ENCODE measurements at regions not wholly inside any gene's neighbourhood (a gene's known extent, or its start where the extent isn't known, plus 50 kb on each side); places are given as distances from the start of the nearest gene placed in this dataset.
"Not testable (repeated sequence)": the region's sequence is repeated elsewhere in the genome, so short reads cannot be mapped to it uniquely, and the experiment has no call there.

- DNase-seq; H3K36me3 ChIP-seq (ENCODE audit: control insufficient read depth in 4 of 4, insufficient read depth in 4 of 4, low read length in 3 of 4); H3K4me3 ChIP-seq (ENCODE audit: control insufficient read depth in 1 of 7, extremely low read depth in 1 of 7, insufficient read depth in 4 of 7, low read depth in 2 of 7, low read length in 6 of 7); H3K27ac ChIP-seq (ENCODE audit: insufficient read depth in 1 of 2, low read depth in 1 of 2, low read length in 2 of 2, poor library complexity in 1 of 2, severe bottlenecking in 2 of 2); H3K4me1 ChIP-seq (ENCODE audit: control extremely low read depth in 1 of 4, control insufficient read depth in 4 of 4, insufficient read depth in 4 of 4, low read length in 3 of 4); H3K27me3 ChIP-seq (replicated peaks in 2 of 5; ENCODE audit: control insufficient read depth in 4 of 5, insufficient read depth in 5 of 5, low read length in 4 of 5); CTCF ChIA-PET; H3K9me3 ChIP-seq (ENCODE audit: control extremely low read depth in 1 of 5, control insufficient read depth in 4 of 5, insufficient read depth in 2 of 5, low read depth in 1 of 5, low read length in 4 of 5); POLR2A ChIA-PET: not testable (repeated sequence)
- no CpG with 5 or more reads among the region's 2 CpGs for WGBS (ENCODE audit: insufficient coverage)
Observed at GRCh38 chr9:61628951-61629350, 439.1 kb downstream of the SPATA31A7 start.

GRCh38 chr9:61634192-61634591 is 444.4 kb downstream of the SPATA31A7 start:
- H3K36me3 ChIP-seq (ENCODE audit: control insufficient read depth in 4 of 4, insufficient read depth in 4 of 4, low read length in 3 of 4): no peaks in the 10 kb centered on the region
- DNase-seq: no peak
- ChIA-PET POLR2A (no interaction called here), CTCF (no interaction called here)
- no peak overlapping the region for H3K4me3 ChIP-seq (ENCODE audit: control insufficient read depth in 1 of 7, extremely low read depth in 1 of 7, insufficient read depth in 4 of 7, low read depth in 2 of 7, low read length in 6 of 7)
- H3K27ac ChIP-seq (ENCODE audit: insufficient read depth in 1 of 2, low read depth in 1 of 2, low read length in 2 of 2, poor library complexity in 1 of 2, severe bottlenecking in 2 of 2): no peak overlapping the region
- no peaks in the 10 kb centered on the region for H3K9me3 ChIP-seq (ENCODE audit: control extremely low read depth in 1 of 5, control insufficient read depth in 4 of 5, insufficient read depth in 2 of 5, low read depth in 1 of 5, low read length in 4 of 5)
- no peaks in the 10 kb centered on the region for H3K4me1 ChIP-seq (ENCODE audit: control extremely low read depth in 1 of 4, control insufficient read depth in 4 of 4, insufficient read depth in 4 of 4, low read length in 3 of 4)
- no peaks in the 10 kb centered on the region for H3K27me3 ChIP-seq (replicated peaks in 2 of 5; ENCODE audit: control insufficient read depth in 4 of 5, insufficient read depth in 5 of 5, low read length in 4 of 5)
- WGBS (ENCODE audit: insufficient coverage): 70% methylated on average over 4 of the region's 19 CpGs

GRCh38 chr9:61664232-61664631 is 474.4 kb downstream of the SPATA31A7 start:
- DNase-seq; H3K4me1 ChIP-seq (ENCODE audit: control extremely low read depth in 1 of 4, control insufficient read depth in 4 of 4, insufficient read depth in 4 of 4, low read length in 3 of 4); POLR2A ChIA-PET; H3K27ac ChIP-seq (ENCODE audit: insufficient read depth in 1 of 2, low read depth in 1 of 2, low read length in 2 of 2, poor library complexity in 1 of 2, severe bottlenecking in 2 of 2); H3K27me3 ChIP-seq (replicated peaks in 2 of 5; ENCODE audit: control insufficient read depth in 4 of 5, insufficient read depth in 5 of 5, low read length in 4 of 5); H3K4me3 ChIP-seq (ENCODE audit: control insufficient read depth in 1 of 7, extremely low read depth in 1 of 7, insufficient read depth in 4 of 7, low read depth in 2 of 7, low read length in 6 of 7); H3K36me3 ChIP-seq (ENCODE audit: control insufficient read depth in 4 of 4, insufficient read depth in 4 of 4, low read length in 3 of 4); CTCF ChIA-PET: not testable (repeated sequence)
- H3K9me3 ChIP-seq (ENCODE audit: control extremely low read depth in 1 of 5, control insufficient read depth in 4 of 5, insufficient read depth in 2 of 5, low read depth in 1 of 5, low read length in 4 of 5): peaks cover 0 to 16% (median 3%) of the 10 kb centered on the region in 5 experiments
- WGBS (ENCODE audit: insufficient coverage): 75% methylated on average over 1 of the region's 6 CpGs

GRCh38 chr9:61665330-61665751 is 475.5 kb downstream of the SPATA31A7 start:
- ChIA-PET POLR2A (no interaction called here), CTCF (no interaction called here)
- Histone ChIP-seq H3K36me3 (ENCODE audit: control insufficient read depth in 4 of 4, insufficient read depth in 4 of 4, low read length in 3 of 4) (no peaks in the 10 kb centered on the region), H3K27ac (ENCODE audit: insufficient read depth in 1 of 2, low read depth in 1 of 2, low read length in 2 of 2, poor library complexity in 1 of 2, severe bottlenecking in 2 of 2) (no peak overlapping the region), H3K9me3 (ENCODE audit: control extremely low read depth in 1 of 5, control insufficient read depth in 4 of 5, insufficient read depth in 2 of 5, low read depth in 1 of 5, low read length in 4 of 5) (peaks cover 0 to 21% (median 5%) of the 10 kb centered on the region in 5 experiments), H3K4me3 (ENCODE audit: control insufficient read depth in 1 of 7, extremely low read depth in 1 of 7, insufficient read depth in 4 of 7, low read depth in 2 of 7, low read length in 6 of 7) (no peak overlapping the region), H3K27me3 (replicated peaks in 2 of 5; ENCODE audit: control insufficient read depth in 4 of 5, insufficient read depth in 5 of 5, low read length in 4 of 5) (no peaks in the 10 kb centered on the region), H3K4me1 (ENCODE audit: control extremely low read depth in 1 of 4, control insufficient read depth in 4 of 4, insufficient read depth in 4 of 4, low read length in 3 of 4) (no peaks in the 10 kb centered on the region)
- DNase-seq: no peak
- 76% methylated on average over 16 of the region's 22 CpGs for WGBS (ENCODE audit: insufficient coverage)

- 82% methylated on average over 11 of the region's 12 CpGs for WGBS (ENCODE audit: insufficient coverage)
- ChIA-PET CTCF (no interaction called here), POLR2A (no interaction called here)
- Histone ChIP-seq H3K27me3 (replicated peaks in 2 of 5; ENCODE audit: control insufficient read depth in 4 of 5, insufficient read depth in 5 of 5, low read length in 4 of 5) (no peaks in the 10 kb centered on the region), H3K27ac (ENCODE audit: insufficient read depth in 1 of 2, low read depth in 1 of 2, low read length in 2 of 2, poor library complexity in 1 of 2, severe bottlenecking in 2 of 2) (no peak overlapping the region), H3K36me3 (ENCODE audit: control insufficient read depth in 4 of 4, insufficient read depth in 4 of 4, low read length in 3 of 4) (no peaks in the 10 kb centered on the region), H3K4me1 (ENCODE audit: control extremely low read depth in 1 of 4, control insufficient read depth in 4 of 4, insufficient read depth in 4 of 4, low read length in 3 of 4) (no peaks in the 10 kb centered on the region), H3K4me3 (ENCODE audit: control insufficient read depth in 1 of 7, extremely low read depth in 1 of 7, insufficient read depth in 4 of 7, low read depth in 2 of 7, low read length in 6 of 7) (no peak overlapping the region), H3K9me3 (ENCODE audit: control extremely low read depth in 1 of 5, control insufficient read depth in 4 of 5, insufficient read depth in 2 of 5, low read depth in 1 of 5, low read length in 4 of 5) (peaks cover 0 to 26% (median 5%) of the 10 kb centered on the region in 5 experiments)
- no peak for DNase-seq
Observed at GRCh38 chr9:61665829-61666228, 476.0 kb downstream of the SPATA31A7 start.

- CTCF ChIA-PET: no interaction called here
- Histone ChIP-seq H3K4me1 (ENCODE audit: control extremely low read depth in 1 of 4, control insufficient read depth in 4 of 4, insufficient read depth in 4 of 4, low read length in 3 of 4) (no peaks in the 10 kb centered on the region), H3K36me3 (ENCODE audit: control insufficient read depth in 4 of 4, insufficient read depth in 4 of 4, low read length in 3 of 4) (no peaks in the 10 kb centered on the region), H3K9me3 (ENCODE audit: control extremely low read depth in 1 of 5, control insufficient read depth in 4 of 5, insufficient read depth in 2 of 5, low read depth in 1 of 5, low read length in 4 of 5) (peaks cover 0 to 28% (median 5%) of the 10 kb centered on the region in 5 experiments), H3K4me3 (ENCODE audit: control insufficient read depth in 1 of 7, extremely low read depth in 1 of 7, insufficient read depth in 4 of 7, low read depth in 2 of 7, low read length in 6 of 7) (no peak overlapping the region), H3K27ac (ENCODE audit: insufficient read depth in 1 of 2, low read depth in 1 of 2, low read length in 2 of 2, poor library complexity in 1 of 2, severe bottlenecking in 2 of 2) (no peak overlapping the region), H3K27me3 (replicated peaks in 2 of 5; ENCODE audit: control insufficient read depth in 4 of 5, insufficient read depth in 5 of 5, low read length in 4 of 5) (no peaks in the 10 kb centered on the region)
- DNase-seq: no peak
- WGBS (ENCODE audit: insufficient coverage): 79% methylated on average over 15 of the region's 15 CpGs
- POLR2A ChIA-PET: no interaction called here
Observed at GRCh38 chr9:61666310-61666709, 476.5 kb downstream of the SPATA31A7 start.

GRCh38 chr9:61666849-61667371 is 477.1 kb downstream of the SPATA31A7 start:
- DNase-seq: no peak
- H3K4me3 ChIP-seq (ENCODE audit: control insufficient read depth in 1 of 7, extremely low read depth in 1 of 7, insufficient read depth in 4 of 7, low read depth in 2 of 7, low read length in 6 of 7): peak overlapping the region in 1 of 7 experiments; percentile 28
- no peaks in the 10 kb centered on the region for H3K27me3 ChIP-seq (replicated peaks in 2 of 5; ENCODE audit: control insufficient read depth in 4 of 5, insufficient read depth in 5 of 5, low read length in 4 of 5)
- ChIA-PET CTCF (no interaction called here), POLR2A (no interaction called here)
- WGBS (ENCODE audit: insufficient coverage): 80% methylated on average over 15 of the region's 26 CpGs
- H3K27ac ChIP-seq (ENCODE audit: insufficient read depth in 1 of 2, low read depth in 1 of 2, low read length in 2 of 2, poor library complexity in 1 of 2, severe bottlenecking in 2 of 2): no peak overlapping the region
- no peaks in the 10 kb centered on the region for H3K36me3 ChIP-seq (ENCODE audit: control insufficient read depth in 4 of 4, insufficient read depth in 4 of 4, low read length in 3 of 4)
- peaks cover 0 to 28% (median 5%) of the 10 kb centered on the region in 5 experiments for H3K9me3 ChIP-seq (ENCODE audit: control extremely low read depth in 1 of 5, control insufficient read depth in 4 of 5, insufficient read depth in 2 of 5, low read depth in 1 of 5, low read length in 4 of 5)
- H3K4me1 ChIP-seq (ENCODE audit: control extremely low read depth in 1 of 4, control insufficient read depth in 4 of 4, insufficient read depth in 4 of 4, low read length in 3 of 4): no peaks in the 10 kb centered on the region

All from common myeloid progenitor, CD34-positive (primary cell).